Left ventricle myocardium superior (tissue), 1 donor: ENCODE measurements at regions not wholly inside any gene's neighbourhood (a gene's known extent, or its start where the extent isn't known, plus 50 kb on each side); places are given as distances from the start of the nearest gene placed in this dataset.

Experiments
- ATAC-seq: fragments of 200-7000 bp; cut with Tn5 transposase; one replicate; pipeline ENCODE4 v1.9.1; 2020; ENCODE audit warnings: mild to moderate bottlenecking, moderate library complexity
- DNase-seq: peaks from one replicate; pipeline ENCODE4 v3.0.0-alpha.2; 2020
- intact Hi-C: fragments of 100-400 bp; cut with micrococcal nuclease; formaldehyde crosslinking; loops from one replicate; pipeline ENCODE4 v1.11.0; 2022
- donor health status: DM: no; HTN: yes; CAD: no; lungs with severe emphysema.

- intact Hi-C loops: no loop called here
- ATAC-seq (no peak), DNase-seq (no peak)
Measured at GRCh38 chr7:67989142-67989541, 992.5 kb downstream of the TYW1 start.

- ATAC-seq: no peak
- no peak for DNase-seq
- intact Hi-C loops: no loop called here
Measured at GRCh38 chr7:67990003-67990402, 993.4 kb downstream of the TYW1 start.

- ATAC-seq (no peak), DNase-seq (no peak)
- intact Hi-C loops: no loop called here
Measured at GRCh38 chr7:67990716-67991115, 994.1 kb downstream of the TYW1 start.

GRCh38 chr7:67992287-67992686 is 995.7 kb downstream of the TYW1 start:
- intact Hi-C loops: no loop called here

GRCh38 chr7:68005992-68006391 is 1009.4 kb downstream of the TYW1 start:
- DNase-seq: no peak
- no peak for ATAC-seq
- intact Hi-C loops: no loop called here

More at GRCh38 chr7:67992287-67992686, 995.7 kb downstream of the TYW1 start:
- DNase-seq: no peak
- ATAC-seq: no peak

- intact Hi-C loops: no loop called here
- DNase-seq (no peak), ATAC-seq (no peak)
Measured at GRCh38 chr7:68006619-68007018, 1010.0 kb downstream of the TYW1 start.

GRCh38 chr7:68009716-68010115 is 1013.1 kb downstream of the TYW1 start:
- intact Hi-C loops: no loop called here
- ATAC-seq: no peak
- no peak for DNase-seq

GRCh38 chr7:68014031-68014736 is 1017.6 kb downstream of the TYW1 start:
- intact Hi-C loops: no loop called here
- no peak for DNase-seq
- no peak for ATAC-seq

GRCh38 chr7:68015122-68015977 is 1018.7 kb downstream of the TYW1 start:
- DNase-seq (no peak), ATAC-seq (no peak)
- intact Hi-C loops: no loop called here

- DNase-seq (no peak), ATAC-seq (no peak)
- intact Hi-C loops: no loop called here
Measured at GRCh38 chr7:68015978-68016532, 1019.4 kb downstream of the TYW1 start.

GRCh38 chr7:68020102-68020501 is 1023.5 kb downstream of the TYW1 start:
- no peak for ATAC-seq
- no peak for DNase-seq
- intact Hi-C loops: no loop called here

GRCh38 chr7:68025369-68025768 is 1028.7 kb downstream of the TYW1 start:
- intact Hi-C loops: no loop called here
- DNase-seq (no peak), ATAC-seq (no peak)

GRCh38 chr7:68030530-68030929 is 1033.9 kb downstream of the TYW1 start:
- no peak for DNase-seq
- intact Hi-C loops: no loop called here
- no peak for ATAC-seq

- ATAC-seq (no peak), DNase-seq (no peak)
- intact Hi-C loops: no loop called here
Measured at GRCh38 chr7:68031180-68031943, 1034.7 kb downstream of the TYW1 start.

- no peak for ATAC-seq
- intact Hi-C loops: no loop called here
- no peak for DNase-seq
Measured at GRCh38 chr7:68038621-68039314, 1042.1 kb downstream of the TYW1 start.

GRCh38 chr7:68041554-68041953 is 1044.9 kb downstream of the TYW1 start:
- intact Hi-C loops: no loop called here
- DNase-seq: no peak
- no peak for ATAC-seq

GRCh38 chr7:68043546-68043945 is 1046.9 kb downstream of the TYW1 start:
- DNase-seq: no peak
- no peak for ATAC-seq
- intact Hi-C loops: no loop called here

- intact Hi-C loops: no loop called here
- ATAC-seq: no peak
- no peak for DNase-seq
Measured at GRCh38 chr7:68050627-68051026, 1054.0 kb downstream of the TYW1 start.

GRCh38 chr7:68058014-68058413 is 1061.4 kb downstream of the TYW1 start:
- intact Hi-C loops: no loop called here
- DNase-seq (no peak), ATAC-seq (no peak)
